Hematopoietic multipotent progenitor cell treated with erythropoietin and hydrocortisone succinate and interleukin-3 and kit ligand, for 15 days (in vitro differentiated cells): ENCODE measurements at regions not wholly inside any gene's neighbourhood (a gene's known extent, or its start where the extent isn't known, plus 50 kb on each side); places are given as distances from the start of the nearest gene placed in this dataset.
"Not testable (repeated sequence)": the region's sequence is repeated elsewhere in the genome, so short reads cannot be mapped to it uniquely, and the experiment has no call there.

Experiments used
- DNase-seq: peaks from one replicate; pipeline ENCODE4 v3.0.0-alpha.2; 2015; ENCODE audit warnings: low spot score

GRCh38 chr17:15864061-15864460, 80.9 kb upstream of the ADORA2B start:
- DNase-seq: not testable (repeated sequence)

- DNase-seq: not testable (repeated sequence)
Measured at GRCh38 chr17:15864472-15864871, 80.5 kb upstream of the ADORA2B start.

DNA sequence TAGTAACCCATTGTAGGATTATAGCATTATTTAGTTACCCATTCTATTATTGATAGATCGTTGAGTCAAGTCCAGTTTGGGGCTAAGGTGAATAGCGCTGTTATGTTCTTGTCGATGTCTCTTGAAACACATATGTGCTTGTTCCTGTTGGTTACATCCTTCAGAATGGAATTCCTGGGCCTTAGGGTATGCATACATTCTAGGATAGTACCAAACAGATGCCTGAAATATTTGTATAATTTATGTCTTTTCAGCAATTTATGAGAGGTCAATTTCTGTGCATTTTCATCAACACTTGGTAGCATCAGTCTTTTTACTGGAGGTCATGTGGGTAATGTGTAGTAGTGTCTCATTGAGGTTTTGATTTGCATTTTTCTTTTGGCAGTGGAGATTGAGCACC, 78.9 kb upstream of the ADORA2B start:
- DNase-seq: not testable (repeated sequence)

DNA sequence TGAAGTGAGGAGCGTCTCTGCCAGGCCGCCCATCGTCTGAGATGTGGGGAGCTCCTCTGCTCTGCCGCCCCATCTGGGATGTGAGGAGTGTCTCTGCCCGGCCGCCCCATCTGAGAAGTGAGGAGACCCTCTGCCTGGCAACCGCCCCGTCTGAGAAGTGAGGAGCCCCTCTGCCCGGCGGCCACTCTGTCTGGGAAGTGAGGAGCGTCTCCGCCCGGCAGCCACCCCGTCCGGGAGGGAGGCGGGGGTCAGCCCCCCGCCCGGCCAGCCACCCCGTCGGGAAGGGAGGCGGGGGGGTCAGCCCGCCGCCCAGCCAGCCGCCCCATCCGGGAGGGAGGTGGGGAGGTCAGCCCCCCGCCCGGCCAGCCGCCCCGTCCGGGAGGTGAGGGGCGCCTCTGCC, 77.6 kb upstream of the ADORA2B start:
- not testable (repeated sequence) for DNase-seq

- not testable (repeated sequence) for DNase-seq
Measured at GRCh38 chr17:15869868-15870267, 75.1 kb upstream of the ADORA2B start.

DNA sequence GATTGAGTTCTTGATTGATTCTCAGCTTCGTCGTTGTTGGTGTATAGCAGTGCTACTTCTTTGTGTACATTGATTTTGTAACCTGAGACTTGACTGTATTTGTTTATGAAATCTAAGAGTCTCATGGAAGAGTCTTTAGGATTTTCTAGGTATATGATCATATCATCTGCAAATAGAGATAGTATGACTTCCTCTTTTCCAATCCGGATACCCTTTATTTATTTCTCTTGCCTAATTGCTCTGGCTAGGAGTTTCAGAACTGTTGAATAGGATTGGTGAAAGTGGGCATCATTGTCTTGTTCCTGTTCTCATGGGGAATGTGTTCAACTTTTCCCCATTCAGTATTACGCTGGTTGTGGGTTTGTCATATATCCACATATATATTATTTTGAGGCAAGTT, 72.3 kb upstream of the ADORA2B start:
- not testable (repeated sequence) for DNase-seq

DNA sequence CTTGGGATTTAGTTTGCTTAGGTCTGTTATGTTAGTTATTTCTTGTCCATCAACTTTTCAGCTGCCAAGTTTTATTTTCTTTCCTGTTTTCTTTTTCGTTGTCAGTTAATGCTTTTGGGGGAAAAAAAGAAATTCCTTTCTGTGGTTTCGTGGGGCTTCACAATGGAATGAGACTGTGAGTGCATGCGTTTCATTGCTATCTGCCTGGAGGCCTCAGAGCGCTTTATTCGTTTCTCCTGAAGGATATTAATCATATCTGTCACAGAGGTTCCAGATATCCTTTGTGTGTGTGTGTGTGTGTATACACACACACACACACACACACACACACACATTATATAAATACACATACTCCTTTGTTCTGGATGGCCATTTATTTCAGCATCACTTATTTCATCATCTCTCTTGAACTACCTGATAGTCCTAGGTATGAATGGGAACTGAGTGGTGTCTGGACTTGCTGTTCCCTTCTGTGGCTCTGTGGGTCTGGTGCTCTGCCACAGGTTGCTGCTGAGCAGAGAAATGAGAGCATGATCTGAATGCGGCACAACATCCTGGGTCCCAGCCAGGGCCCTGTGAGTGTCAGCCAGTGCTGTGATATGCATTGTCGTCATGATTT, 66.9 kb upstream of the ADORA2B start:
- DNase-seq: not testable (repeated sequence)

- no peak for DNase-seq
Measured at GRCh38 chr17:15882058-15882720, 62.7 kb upstream of the ADORA2B start.

DNA sequence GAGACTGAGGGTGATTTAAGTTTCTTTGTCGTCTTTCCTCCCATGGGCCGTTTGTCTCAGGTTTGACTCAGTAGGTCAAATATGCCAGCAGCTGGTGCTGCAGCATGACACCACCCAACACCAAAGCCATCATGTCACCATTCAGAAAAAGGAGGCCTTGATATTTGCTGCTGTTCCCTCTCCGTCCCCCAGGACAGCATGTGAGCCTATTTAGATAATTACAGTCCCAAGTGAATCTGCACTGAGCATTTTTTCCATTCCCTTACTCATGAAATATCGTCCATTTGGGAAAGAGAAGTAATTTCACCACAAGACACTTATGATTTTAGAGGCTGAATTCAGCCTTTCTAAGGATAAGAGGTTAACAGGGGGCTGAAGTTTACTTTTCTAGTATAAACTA, 62.2 kb upstream of the ADORA2B start:
- DNase-seq: no peak

DNA sequence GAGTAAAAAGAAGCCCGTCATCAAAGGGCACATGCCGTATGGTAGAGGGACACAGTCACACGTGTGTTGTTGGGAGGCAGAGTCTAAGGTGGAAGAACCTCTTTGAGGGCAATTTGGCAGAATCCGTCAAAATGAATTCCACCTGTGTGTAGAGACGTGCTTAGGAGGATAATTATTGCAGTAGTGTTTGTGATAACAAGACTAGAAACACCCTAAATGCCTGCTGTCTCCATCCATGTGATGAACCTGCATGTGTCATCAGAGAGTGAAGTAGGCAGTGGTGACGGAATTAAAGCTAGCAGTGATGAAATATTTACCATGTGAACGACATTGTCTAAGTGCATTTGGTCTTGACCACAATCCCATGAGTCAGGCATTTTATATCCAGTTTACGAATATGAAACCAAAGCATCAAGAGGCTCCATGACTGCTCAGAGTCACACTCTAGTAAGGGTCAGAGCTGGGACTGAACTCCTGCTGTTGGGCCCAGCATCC, 61.3 kb upstream of the ADORA2B start:
- DNase-seq: no peak

DNA sequence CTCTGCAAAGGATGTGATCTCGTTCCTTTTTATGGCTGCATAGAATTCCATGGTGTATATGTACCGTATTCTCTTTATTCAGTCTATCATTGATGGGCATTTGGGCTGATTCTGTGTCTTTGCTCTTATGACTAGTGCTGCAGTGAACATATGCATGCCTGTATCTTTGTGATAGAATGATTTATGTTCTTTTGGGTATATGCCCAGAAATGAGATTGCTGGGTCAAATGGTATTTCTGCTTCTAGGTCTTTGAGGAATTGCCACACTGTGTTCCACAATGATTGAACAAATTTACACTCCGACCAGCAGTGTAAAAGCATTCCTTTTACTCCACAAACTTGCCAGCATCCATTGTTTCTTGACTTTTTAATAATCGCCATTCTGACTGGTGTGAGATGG, 60.2 kb upstream of the ADORA2B start:
- no peak for DNase-seq

DNA sequence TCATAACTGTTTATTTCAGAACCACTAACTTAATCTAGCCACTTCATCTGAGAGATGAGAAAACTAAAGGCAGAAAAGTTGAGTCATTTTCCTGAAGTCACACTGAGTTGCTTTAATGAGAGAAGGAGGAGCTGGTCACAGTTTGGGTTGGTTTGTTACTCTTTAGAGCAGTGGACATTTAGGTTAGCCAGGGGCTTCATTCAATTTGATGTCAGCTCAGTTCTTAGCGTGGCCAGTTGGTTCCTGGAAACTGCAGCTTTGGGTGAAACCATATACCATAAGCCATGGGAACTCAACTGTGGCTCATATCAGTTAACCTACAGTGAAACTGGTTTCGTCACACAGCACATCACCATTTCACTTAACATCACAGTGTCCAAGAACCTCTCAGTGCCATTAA, 59.2 kb upstream of the ADORA2B start:
- DNase-seq: no peak

GRCh38 chr17:15886221-15886620, 58.7 kb upstream of the ADORA2B start:
- DNase-seq: no peak

DNA sequence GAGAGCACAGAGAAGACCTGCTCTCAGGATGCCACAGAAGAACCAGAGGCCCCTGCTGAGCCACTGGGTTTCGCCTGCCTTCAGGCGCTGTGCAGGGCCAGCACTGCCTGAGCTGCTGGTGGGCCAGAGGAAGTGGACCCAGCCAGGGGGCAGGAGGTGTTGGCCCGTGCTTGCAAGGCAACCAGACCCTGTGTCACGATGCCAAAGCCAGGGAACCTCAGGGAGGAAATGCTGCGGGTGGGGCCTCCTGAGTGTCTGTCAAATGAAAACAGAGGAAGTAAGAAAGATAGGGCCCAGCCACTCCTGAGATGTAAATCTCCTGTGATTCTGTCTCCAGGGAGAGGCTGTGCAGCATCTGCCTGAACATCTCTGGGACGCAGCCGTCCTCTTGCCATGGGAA, 58.1 kb upstream of the ADORA2B start:
- DNase-seq: no peak

DNA sequence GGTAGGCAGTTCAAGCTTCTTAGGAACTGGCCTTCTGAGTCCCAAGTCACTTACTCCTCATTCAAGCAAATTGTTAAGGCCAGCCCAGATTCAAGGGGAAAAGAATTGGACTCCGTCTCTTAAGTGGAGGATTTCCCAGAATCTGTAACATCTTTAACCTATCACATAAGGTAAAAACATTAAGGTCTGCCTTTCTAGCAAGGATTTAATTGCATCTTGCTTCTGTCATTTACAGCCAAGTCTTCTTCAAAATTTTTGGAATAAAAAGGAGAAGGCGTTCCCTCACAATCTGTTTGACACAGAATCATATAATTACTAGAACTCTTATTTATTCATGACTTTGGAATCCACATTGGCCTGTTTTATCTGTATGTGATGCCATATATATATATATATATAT, 56.5 kb upstream of the ADORA2B start:
- DNase-seq: no peak

GRCh38 chr17:15890279-15890892, 54.5 kb upstream of the ADORA2B start:
- DNase-seq: no peak

DNA sequence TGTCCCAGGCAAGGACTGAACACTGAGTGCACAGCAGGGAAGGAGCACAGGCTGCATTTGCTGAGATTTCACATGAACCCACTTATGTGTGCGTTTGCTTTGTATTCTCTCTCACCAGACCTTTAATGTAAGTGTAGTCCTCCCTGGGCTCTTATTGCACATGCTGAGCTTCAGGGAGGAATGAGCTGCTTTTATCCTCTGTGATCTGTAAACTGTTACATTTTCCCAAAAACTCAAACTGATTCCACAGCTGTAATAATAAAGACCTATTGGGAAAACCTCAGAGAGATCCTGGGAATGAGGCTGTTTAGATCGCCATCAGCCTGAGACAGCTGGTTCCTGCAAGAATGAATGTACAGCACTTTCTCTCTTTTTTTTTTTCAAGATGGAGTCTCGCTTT, 53.6 kb upstream of the ADORA2B start:
- DNase-seq: no peak

DNA sequence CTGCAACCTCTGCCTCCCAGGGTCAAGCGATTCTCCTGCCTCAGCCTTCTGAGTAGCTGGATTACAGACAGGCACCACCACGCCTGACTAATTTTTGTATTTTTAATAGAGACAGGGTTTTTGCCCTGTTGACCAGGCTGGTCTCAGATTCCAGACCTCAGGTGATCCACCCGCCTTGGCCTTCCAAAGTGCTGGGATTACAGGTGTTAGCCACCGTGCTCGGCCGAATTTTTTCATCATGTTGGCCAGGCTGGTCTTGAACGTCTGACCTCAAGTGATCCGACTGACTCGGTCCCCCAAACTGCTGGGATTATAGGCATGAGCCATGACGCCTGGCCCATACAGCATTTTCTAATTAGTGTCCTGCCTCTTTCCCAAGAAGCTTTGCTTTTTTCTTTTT, 52.7 kb upstream of the ADORA2B start:
- no peak for DNase-seq

- DNase-seq: no peak
Measured at GRCh38 chr17:15892731-15893657, 51.9 kb upstream of the ADORA2B start.

GRCh38 chr17:15893658-15894024, 51.3 kb upstream of the ADORA2B start:
- no peak for DNase-seq

- DNase-seq: no peak
Measured at GRCh38 chr17:15894258-15894657, 50.7 kb upstream of the ADORA2B start.

- no peak for DNase-seq
Measured at GRCh38 chr17:15894913-15895658, 49.8 kb upstream of the ADORA2B start.
